ENCODE measurements at regions not wholly inside any gene's neighbourhood (a gene's known extent, or its start where the extent isn't known, plus 50 kb on each side); places are given as distances from the start of the nearest gene placed in this dataset.

- TF ChIP-seq EZH2phosphoT487 (IDR thresholded peaks at IDR 0.05; ENCODE audit: low read depth, severe bottlenecking, unreplicated experiment) (no peak), EZH2 (IDR thresholded peaks at IDR 0.05; ENCODE audit: borderline replicate concordance) (no peak)
Observed at GRCh38 chr9:89806371-89807100, 201.7 kb downstream of the GADD45G start.

Data from hepatocyte (in vitro differentiated cells).